Heart right ventricle (tissue), 16 donors: ENCODE measurements at regions not wholly inside any gene's neighbourhood (a gene's known extent, or its start where the extent isn't known, plus 50 kb on each side); places are given as distances from the start of the nearest gene placed in this dataset.
A peak's percentile ranks its signal among the peaks of the same experiment; 100 is the strongest.

Experiments used
- ATAC-seq, 8 donors: fragments of 200-7000 bp; cut with Tn5 transposase; one replicate each; pipeline ENCODE4 v1.9.1; 2020; ENCODE audit warnings: mild to moderate bottlenecking in 8 of 8, moderate library complexity in 8 of 8, moderate number of reproducible peaks in 1 of 8
- DNase-seq, 2 donors: peaks; one replicate each; pipeline ENCODE4 v3.0.0-alpha.2; 2020
- H3K27ac ChIP-seq, 10 donors: fragments of 200-600 bp; sonication (generic) in 2 of 10; one replicate each; pipeline versions ENCODE4 v1.5.0 to v1.8.0; 2020 to 2022; ENCODE audit warnings: mild to moderate bottlenecking in 3 of 10
- H3K27me3 ChIP-seq, 7 donors: fragments of 200-600 bp; one replicate each; pipeline ENCODE4 v1.8.0; 2021 to 2022; ENCODE audit warnings: mild to moderate bottlenecking in 2 of 7
- H3K36me3 ChIP-seq, 9 donors: fragments of 200-600 bp; sonication (generic) in 1 of 9; one replicate each; pipeline versions ENCODE4 v1.5.0 to v1.8.0; 2020 to 2022; ENCODE audit warnings: mild to moderate bottlenecking in 2 of 9
- H3K4me1 ChIP-seq, 9 donors: fragments of 200-600 bp; sonication (generic) in 1 of 9; one replicate each; pipeline versions ENCODE4 v1.5.0 to v1.8.0; 2020 to 2022; ENCODE audit warnings: mild to moderate bottlenecking in 4 of 9
- H3K4me3 ChIP-seq, 10 donors: fragments of 200-600 bp; sonication (generic) in 2 of 10; one replicate each; pipeline versions ENCODE4 v1.5.0 to v1.8.0; 2020 to 2022; ENCODE audit warnings: mild to moderate bottlenecking in 7 of 10, moderate library complexity in 2 of 10
- H3K9me3 ChIP-seq, 11 donors: fragments of 200-600 bp in 10 of 11; sonication (generic) in 2 of 11; one replicate each; pipeline versions ENCODE4 v1.5.0 to v1.8.0; 2013 to 2022; ENCODE audit warnings: mild to moderate bottlenecking in 2 of 11, control low read depth in 1 of 11, moderate library complexity in 1 of 11
- WGBS, 2 donors: extraction: QIAGEN DNeasy Blood & Tissue Kit; methylation state at CpG; one replicate each; pipeline ENCODE4 v1.1.7; 2013; ENCODE audit warnings: inconsistent platforms in 1 of 2; 5-methylcytosine and 5-hydroxymethylcytosine counted together
- intact Hi-C, 10 donors: fragments of 100-400 bp; cut with DNase I; formaldehyde crosslinking; loops; one replicate each; pipeline versions ENCODE4 v1.11.1 to v1.14.2; 2022
- TF ChIP-seq, protein P1 (sequence below), 9 donors: fragments of 200-600 bp; sonication (generic) in 2 of 9; IDR thresholded peaks; one replicate each; pipeline versions ENCODE4 v1.5.0 to v1.8.0; 2021 to 2022; ENCODE audit warnings: antibody characterized with exemption in 9 of 9, mild to moderate bottlenecking in 5 of 9, moderate library complexity in 1 of 9
- donor health status: Arrhythmogenic right ventricular cardiomyopathy.
- donor health status: ischemic (EF 13 %, LVEDD 7.1; RV severe dilation, severe dysfunction).
- donor health status: healthy with polysubstance abuse.
- donor health status: DM: no; HTN: yes; CAD: no.
- donor health status: DM: no; HTN: no; CAD: no.
- donor health status: ischemic (EF 25% LVEDD 6.9; RV normal size, moderate dysfunction).
- donor health status: ischemic (EF 25% LVEDD 5.7; RV mildly dilated, moderate dysfunction).
- donor health status: healthy.
- donor health status: DM: yes; HTN: yes; CAD: no.
- donor health status: Ischemic cardiomyopathy.
- donor health status: ischemic (EF 35%, LVEDD 5.7; RV mildly dilated, moderate dysfunction).
- donor health status: nonischemic (EF 11% LVEDD 7.7; RV severe dilation, severe dysfunction).
- donor health status: DM: yes; HTN: yes; CAD: no.
- donor health status: PGD.
- donor health status: ischemic (EF 29% LVEDD 5.4; RV normal size, mild dysfunction).
- donor health status: nonischemic (EF 23%, LVEDD 6.1; RV moderate dilation, normal function).

DNA sequence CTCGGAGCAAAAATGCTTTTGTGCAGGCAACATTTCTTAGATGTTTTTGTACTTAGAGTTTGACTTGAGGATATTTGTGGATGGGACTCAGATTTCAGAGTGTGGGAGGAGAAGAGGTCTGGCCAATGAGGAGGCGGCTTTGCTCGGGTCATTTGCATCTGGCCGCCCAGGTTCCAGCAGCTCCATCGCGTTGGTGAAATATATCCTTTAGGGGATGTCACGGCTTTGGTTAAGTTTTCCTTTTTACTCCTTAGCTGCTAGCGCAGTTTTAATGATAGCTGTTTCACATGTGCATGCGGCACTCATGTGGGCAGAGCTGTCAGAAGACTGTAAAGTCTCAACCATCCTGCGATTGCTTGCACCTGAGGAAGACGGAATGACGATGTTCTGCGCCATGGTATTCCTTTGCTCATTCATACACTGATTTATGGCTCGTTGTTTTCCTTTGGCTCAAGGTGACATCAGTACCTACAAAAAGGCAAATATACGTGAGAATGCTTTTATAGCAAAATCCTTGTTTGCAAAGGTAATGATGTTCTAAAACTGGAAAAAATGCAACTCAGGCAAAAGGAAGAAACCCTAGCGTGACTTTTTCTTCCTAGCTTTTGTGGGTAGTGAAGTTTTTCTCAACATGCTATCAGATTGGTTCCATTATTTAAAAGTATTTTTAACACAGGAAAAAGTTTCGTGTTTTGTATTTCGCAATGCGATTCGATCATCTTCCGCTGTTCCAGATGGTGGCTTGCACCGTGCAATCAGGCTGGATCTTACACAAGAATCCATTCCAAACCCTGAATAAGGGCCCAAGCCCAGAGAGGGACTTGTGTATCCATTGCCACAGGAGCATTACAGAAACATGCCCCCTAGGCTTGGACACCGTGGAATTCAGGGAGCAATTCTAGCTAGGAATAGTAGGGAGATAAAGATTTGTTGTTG, 70.5 kb upstream of the ZNF516 start:
- intact Hi-C loops: no loop called here
- H3K36me3 ChIP-seq: no peaks in the 10 kb centered on the region
- H3K9me3 ChIP-seq: no peaks in the 10 kb centered on the region
- H3K27me3 ChIP-seq: peaks cover 0 to 5% (median 0%) of the 10 kb centered on the region in 7 donors
- H3K27ac ChIP-seq: peak overlapping the region in 9 of 10 donors; percentile 5 to 80 (median 65)
- H3K4me1 ChIP-seq: peaks cover 0 to 48% (median 4%) of the 10 kb centered on the region in 9 donors
- 32 to 41% methylated on average over 23 of the region's 23 CpGs for WGBS, 2 donors
- ATAC-seq (peak; percentile 90 to 96 (median 94)), DNase-seq (peak; percentile 61 to 63)
- TF ChIP-seq, protein P1, sequence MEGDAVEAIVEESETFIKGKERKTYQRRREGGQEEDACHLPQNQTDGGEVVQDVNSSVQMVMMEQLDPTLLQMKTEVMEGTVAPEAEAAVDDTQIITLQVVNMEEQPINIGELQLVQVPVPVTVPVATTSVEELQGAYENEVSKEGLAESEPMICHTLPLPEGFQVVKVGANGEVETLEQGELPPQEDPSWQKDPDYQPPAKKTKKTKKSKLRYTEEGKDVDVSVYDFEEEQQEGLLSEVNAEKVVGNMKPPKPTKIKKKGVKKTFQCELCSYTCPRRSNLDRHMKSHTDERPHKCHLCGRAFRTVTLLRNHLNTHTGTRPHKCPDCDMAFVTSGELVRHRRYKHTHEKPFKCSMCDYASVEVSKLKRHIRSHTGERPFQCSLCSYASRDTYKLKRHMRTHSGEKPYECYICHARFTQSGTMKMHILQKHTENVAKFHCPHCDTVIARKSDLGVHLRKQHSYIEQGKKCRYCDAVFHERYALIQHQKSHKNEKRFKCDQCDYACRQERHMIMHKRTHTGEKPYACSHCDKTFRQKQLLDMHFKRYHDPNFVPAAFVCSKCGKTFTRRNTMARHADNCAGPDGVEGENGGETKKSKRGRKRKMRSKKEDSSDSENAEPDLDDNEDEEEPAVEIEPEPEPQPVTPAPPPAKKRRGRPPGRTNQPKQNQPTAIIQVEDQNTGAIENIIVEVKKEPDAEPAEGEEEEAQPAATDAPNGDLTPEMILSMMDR (IDR thresholded peaks at IDR 0.05): no peak
- peak overlapping the region in 8 of 10 donors; percentile 6 to 42 (median 37) for H3K4me3 ChIP-seq

GRCh38 chr18:76564655-76565237, 69.7 kb upstream of the ZNF516 start:
- H3K9me3 ChIP-seq: no peaks in the 10 kb centered on the region
- no peaks in the 10 kb centered on the region for H3K36me3 ChIP-seq
- H3K27ac ChIP-seq: peak overlapping the region in 9 of 10 donors; percentile 5 to 80 (median 43)
- 47 to 59% methylated on average over 4 of the region's 4 CpGs for WGBS, 2 donors
- H3K27me3 ChIP-seq: peaks cover 0 to 5% (median 0%) of the 10 kb centered on the region in 7 donors
- H3K4me3 ChIP-seq: peak overlapping the region in 7 of 10 donors; percentile 6 to 42 (median 38)
- no peak for DNase-seq
- TF ChIP-seq, protein P1 (IDR thresholded peaks at IDR 0.05): no peak
- intact Hi-C loops: no loop called here
- ATAC-seq: peak in 1 of 8 donors; percentile 4
- H3K4me1 ChIP-seq: peaks cover 0 to 48% (median 4%) of the 10 kb centered on the region in 9 donors

DNA sequence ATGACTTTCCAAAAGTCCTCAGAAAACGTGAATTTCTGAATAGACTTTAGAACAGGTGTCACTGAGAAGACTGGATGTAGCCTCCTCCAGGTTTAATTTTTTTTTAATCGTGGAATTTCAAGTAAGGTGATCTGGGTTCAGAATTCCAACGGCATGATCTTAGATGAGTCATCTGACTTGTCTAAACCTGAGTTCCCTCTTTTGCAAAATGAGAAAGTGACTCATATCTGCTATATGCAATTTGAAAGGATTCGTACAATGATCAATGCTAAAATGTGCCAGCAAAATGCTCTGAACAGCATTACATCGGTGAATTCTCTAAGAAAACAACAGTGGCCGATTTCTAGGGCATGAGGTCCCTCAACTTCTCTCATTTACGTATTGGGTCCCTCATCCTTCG, 69.1 kb upstream of the ZNF516 start:
- DNase-seq (no peak), ATAC-seq (no peak)
- peak overlapping the region in 2 of 10 donors; percentile 5 to 80 for H3K27ac ChIP-seq
- peaks cover 0 to 9% (median 0%) of the 10 kb centered on the region in 7 donors for H3K27me3 ChIP-seq
- H3K9me3 ChIP-seq: no peaks in the 10 kb centered on the region
- 87 to 95% methylated on average over 8 of the region's 8 CpGs for WGBS, 2 donors
- H3K4me3 ChIP-seq: no peak overlapping the region
- intact Hi-C loops: no loop called here
- TF ChIP-seq, protein P1 (IDR thresholded peaks at IDR 0.05): no peak
- H3K4me1 ChIP-seq: peaks cover 0 to 46% (median 4%) of the 10 kb centered on the region in 9 donors
- H3K36me3 ChIP-seq: no peaks in the 10 kb centered on the region

DNA sequence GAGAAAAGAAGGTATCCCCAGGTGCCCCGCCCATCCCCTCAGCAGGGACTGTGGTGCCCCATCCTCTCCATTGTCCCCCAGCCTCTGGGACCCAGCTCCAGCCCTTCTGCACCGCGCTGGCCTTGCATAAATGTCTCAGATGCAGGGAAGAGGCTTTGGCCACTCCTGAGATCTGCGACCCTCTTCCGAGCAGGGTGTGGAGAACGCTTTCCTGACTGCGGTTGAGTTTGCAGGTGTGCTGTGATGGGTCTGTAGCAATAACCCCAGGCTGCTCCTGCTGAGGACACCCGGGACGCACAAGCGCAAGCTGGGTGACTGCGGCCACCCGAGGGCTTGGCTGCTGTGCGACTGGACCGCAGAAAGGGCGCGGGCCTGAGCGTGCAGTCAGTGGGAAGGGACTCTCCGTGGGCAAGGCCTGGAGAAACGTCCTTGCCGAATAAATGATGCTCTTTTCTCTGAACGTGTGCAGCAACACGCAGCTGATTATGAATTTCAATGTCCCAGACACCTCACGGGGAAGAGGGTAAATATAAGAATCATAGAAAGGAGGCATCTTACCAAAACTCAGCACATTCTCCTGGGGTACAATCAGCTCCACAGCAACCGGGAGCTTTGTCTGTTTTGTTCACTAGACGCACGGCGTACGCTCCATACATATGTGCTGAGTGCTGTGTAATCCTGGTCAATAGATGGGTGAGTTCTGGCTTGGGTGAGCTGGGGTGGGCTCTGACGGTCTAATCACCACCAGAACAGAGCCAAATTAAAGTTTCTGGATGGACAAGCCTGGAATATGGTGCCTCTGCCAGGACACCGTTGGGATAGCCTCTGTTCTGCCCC, 67.5 kb upstream of the ZNF516 start:
- no peak for DNase-seq
- no peaks in the 10 kb centered on the region for H3K36me3 ChIP-seq
- WGBS, 2 donors: 95% methylated on average over 30 of the region's 30 CpGs
- no peak for ATAC-seq
- H3K27me3 ChIP-seq: peaks cover 0 to 15% (median 0%) of the 10 kb centered on the region in 7 donors
- peaks cover 0 to 45% (median 4%) of the 10 kb centered on the region in 9 donors for H3K4me1 ChIP-seq
- TF ChIP-seq, protein P1 (IDR thresholded peaks at IDR 0.05): no peak
- no peak overlapping the region for H3K27ac ChIP-seq
- H3K9me3 ChIP-seq: no peaks in the 10 kb centered on the region
- intact Hi-C loops: no loop called here
- H3K4me3 ChIP-seq: no peak overlapping the region
